Embryonic facial prominence (tissue), 1 donor: ENCODE measurements at regions not wholly inside any gene's neighbourhood (a gene's known extent, or its start where the extent isn't known, plus 50 kb on each side); places are given as distances from the start of the nearest gene placed in this dataset.
A peak's percentile ranks its signal among the peaks of the same experiment; 100 is the strongest.
"Not testable (repeated sequence)": the region's sequence is repeated elsewhere in the genome, so short reads cannot be mapped to it uniquely, and the experiment has no call there.

Source experiments
- DNase-seq: peaks from one replicate; pipeline ENCODE4 v3.0.0-alpha.2; 2016; ENCODE audit errors: extremely low spot score

- DNase-seq, result no peak
These were observed 86.7 kb upstream of the LYPLAL1 start for GRCh38 chr1:219086956-219087469.

GRCh38 chr1:219088778-219089557 is 84.7 kb upstream of the LYPLAL1 start:
- DNase-seq, result no peak

GRCh38 chr1:219090607-219091006 is 83.1 kb upstream of the LYPLAL1 start:
- no peak for DNase-seq

- no peak for DNase-seq
These were observed 81.5 kb upstream of the LYPLAL1 start for GRCh38 chr1:219092206-219092605.

- DNase-seq, result no peak
These were observed 74.4 kb upstream of the LYPLAL1 start for GRCh38 chr1:219099307-219099706.

GRCh38 chr1:219100059-219100458 is 73.6 kb upstream of the LYPLAL1 start:
- DNase-seq, result no peak

- DNase-seq, result not testable (repeated sequence)
These were observed 71.2 kb upstream of the LYPLAL1 start for GRCh38 chr1:219102466-219102865.

- DNase-seq, result no peak
These were observed 67.8 kb upstream of the LYPLAL1 start for GRCh38 chr1:219105893-219106292.

- DNase-seq, result no peak
These were observed 64.2 kb upstream of the LYPLAL1 start for GRCh38 chr1:219109424-219110018.

GRCh38 chr1:219113261-219113660 is 60.4 kb upstream of the LYPLAL1 start:
- DNase-seq, result no peak

- DNase-seq, result no peak
These were observed 59.7 kb upstream of the LYPLAL1 start for GRCh38 chr1:219114014-219114413.

GRCh38 chr1:219119839-219120238 is 53.8 kb upstream of the LYPLAL1 start:
- no peak for DNase-seq

- DNase-seq, result peak; percentile 59
These were observed 52.8 kb upstream of the LYPLAL1 start for GRCh38 chr1:219120624-219121544.

GRCh38 chr1:219121679-219122078 is 52.0 kb upstream of the LYPLAL1 start:
- DNase-seq, result no peak

- DNase-seq, result no peak
These were observed 50.6 kb upstream of the LYPLAL1 start for GRCh38 chr1:219123036-219123435.
